ENCODE measurements at regions not wholly inside any gene's neighbourhood (a gene's known extent, or its start where the extent isn't known, plus 50 kb on each side); places are given as distances from the start of the nearest gene placed in this dataset.

DNA sequence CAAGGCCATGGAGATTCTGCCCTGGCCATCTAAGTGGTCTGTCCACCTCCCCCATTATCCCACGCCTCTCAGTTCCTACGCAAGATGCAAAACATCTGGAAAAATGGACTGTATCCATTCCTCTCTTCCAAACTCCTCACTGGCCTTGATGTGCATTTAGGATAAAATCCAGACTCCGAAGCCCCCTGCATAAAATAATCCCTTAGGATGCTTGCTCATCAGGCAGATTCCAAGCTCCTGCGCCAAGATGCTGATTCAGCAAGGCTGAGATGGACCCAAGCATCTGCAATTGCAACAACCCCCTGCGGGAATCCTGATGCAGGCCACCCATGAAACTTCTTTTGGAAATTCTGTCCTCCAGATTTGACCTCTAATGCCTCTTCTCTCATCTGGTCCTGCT is 81.6 kb downstream of the SPRING1 start:
- Histone ChIP-seq H3K4me3 (ENCODE audit: low read depth in 1 of 5, low read length in 5 of 5) (no peak overlapping the region), H3K9ac (ENCODE audit: low read length in 5 of 5) (no peak overlapping the region), H3K27ac (ENCODE audit: low read depth, low read length) (no peak overlapping the region), H3K27me3 (ENCODE audit: control insufficient read depth in 5 of 5, insufficient read depth in 4 of 5, low read length in 5 of 5) (no peaks in the 10 kb centered on the region), H3K36me3 (ENCODE audit: control insufficient read depth in 5 of 5, insufficient read depth in 5 of 5, low read length in 5 of 5) (no peaks in the 10 kb centered on the region), H3K9me3 (ENCODE audit: control insufficient read depth in 5 of 5, low read length in 5 of 5) (no peaks in the 10 kb centered on the region), H3K4me1 (ENCODE audit: control insufficient read depth in 5 of 5, insufficient read depth in 5 of 5, low read length in 5 of 5) (peaks cover 3 to 25% (median 23%) of the 10 kb centered on the region in 5 donors)

DNA sequence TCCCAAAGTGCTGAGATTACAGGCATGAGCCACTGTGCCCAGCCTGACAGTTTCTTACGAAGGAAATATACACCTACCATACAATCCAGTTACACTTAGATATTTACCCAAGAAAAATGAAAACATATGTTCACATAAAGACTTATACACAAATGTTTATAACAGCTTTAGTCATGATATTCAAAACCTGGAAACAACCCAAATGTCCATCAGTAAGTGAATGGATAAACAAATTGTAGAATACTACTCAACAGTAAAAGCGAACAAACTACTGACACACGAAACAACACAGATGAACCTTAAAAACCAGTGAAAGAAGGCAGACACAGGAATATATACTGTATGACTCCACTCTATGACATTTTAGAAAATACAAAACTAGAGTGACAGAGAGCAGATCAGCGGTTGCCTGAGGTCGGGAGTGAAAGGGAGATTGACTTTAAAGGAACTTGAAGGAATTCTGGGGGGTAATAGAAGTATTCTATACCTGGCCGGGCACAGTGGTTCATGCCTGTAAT is 83.6 kb downstream of the SPRING1 start:
- no peak overlapping the region for H3K4me3 ChIP-seq (ENCODE audit: low read depth in 1 of 5, low read length in 5 of 5)
- H3K27me3 ChIP-seq (ENCODE audit: control insufficient read depth in 5 of 5, insufficient read depth in 4 of 5, low read length in 5 of 5): no peaks in the 10 kb centered on the region
- H3K4me1 ChIP-seq (ENCODE audit: control insufficient read depth in 5 of 5, insufficient read depth in 5 of 5, low read length in 5 of 5): peaks cover 3 to 21% (median 17%) of the 10 kb centered on the region in 5 donors
- H3K27ac ChIP-seq (ENCODE audit: low read depth, low read length): no peak overlapping the region
- peaks cover 0 to 2% (median 0%) of the 10 kb centered on the region in 5 donors for H3K9me3 ChIP-seq (ENCODE audit: control insufficient read depth in 5 of 5, low read length in 5 of 5)
- H3K9ac ChIP-seq (ENCODE audit: low read length in 5 of 5): no peak overlapping the region
- H3K36me3 ChIP-seq (ENCODE audit: control insufficient read depth in 5 of 5, insufficient read depth in 5 of 5, low read length in 5 of 5): no peaks in the 10 kb centered on the region

DNA sequence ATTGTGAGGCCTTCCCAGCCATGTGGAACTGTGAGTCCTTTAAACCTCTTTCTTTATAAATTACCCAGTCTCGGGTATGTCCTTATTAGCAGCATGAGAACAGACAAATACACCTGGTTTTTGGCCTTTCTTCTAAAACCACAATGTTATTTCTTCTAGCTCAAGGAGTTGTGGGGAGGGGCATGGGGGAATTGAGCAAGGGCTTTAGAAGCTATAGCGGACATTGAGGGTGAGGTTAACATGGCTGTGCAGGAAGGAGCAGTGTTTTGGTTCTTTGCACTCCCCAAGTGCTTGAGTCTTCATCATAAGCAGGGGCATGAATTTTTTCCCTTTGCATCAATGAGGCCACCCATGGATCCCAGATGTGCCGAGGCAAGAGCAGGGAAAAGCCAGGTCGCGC is 86.8 kb downstream of the SPRING1 start:
- Histone ChIP-seq H3K36me3 (ENCODE audit: control insufficient read depth in 5 of 5, insufficient read depth in 5 of 5, low read length in 5 of 5) (no peaks in the 10 kb centered on the region), H3K4me3 (ENCODE audit: low read depth in 1 of 5, low read length in 5 of 5) (no peak overlapping the region), H3K27me3 (ENCODE audit: control insufficient read depth in 5 of 5, insufficient read depth in 4 of 5, low read length in 5 of 5) (no peaks in the 10 kb centered on the region), H3K9me3 (ENCODE audit: control insufficient read depth in 5 of 5, low read length in 5 of 5) (peaks cover 0 to 3% (median 0%) of the 10 kb centered on the region in 5 donors), H3K9ac (ENCODE audit: low read length in 5 of 5) (no peak overlapping the region), H3K27ac (ENCODE audit: low read depth, low read length) (no peak overlapping the region), H3K4me1 (ENCODE audit: control insufficient read depth in 5 of 5, insufficient read depth in 5 of 5, low read length in 5 of 5) (peaks cover 0 to 13% (median 4%) of the 10 kb centered on the region in 5 donors)

GRCh38 chr12:116650585-116651087 is 87.2 kb downstream of the SPRING1 start:
- Histone ChIP-seq H3K4me3 (ENCODE audit: low read depth in 1 of 5, low read length in 5 of 5) (no peak overlapping the region), H3K4me1 (ENCODE audit: control insufficient read depth in 5 of 5, insufficient read depth in 5 of 5, low read length in 5 of 5) (peaks cover 0 to 13% (median 4%) of the 10 kb centered on the region in 5 donors), H3K27ac (ENCODE audit: low read depth, low read length) (no peak overlapping the region), H3K36me3 (ENCODE audit: control insufficient read depth in 5 of 5, insufficient read depth in 5 of 5, low read length in 5 of 5) (no peaks in the 10 kb centered on the region), H3K9me3 (ENCODE audit: control insufficient read depth in 5 of 5, low read length in 5 of 5) (peaks cover 0 to 3% (median 0%) of the 10 kb centered on the region in 5 donors), H3K9ac (ENCODE audit: low read length in 5 of 5) (no peak overlapping the region), H3K27me3 (ENCODE audit: control insufficient read depth in 5 of 5, insufficient read depth in 4 of 5, low read length in 5 of 5) (no peaks in the 10 kb centered on the region)

GRCh38 chr12:116650062-116650461 is 87.8 kb downstream of the SPRING1 start:
- Histone ChIP-seq H3K9me3 (ENCODE audit: control insufficient read depth in 5 of 5, low read length in 5 of 5) (peaks cover 0 to 3% (median 0%) of the 10 kb centered on the region in 5 donors), H3K27me3 (ENCODE audit: control insufficient read depth in 5 of 5, insufficient read depth in 4 of 5, low read length in 5 of 5) (no peaks in the 10 kb centered on the region), H3K36me3 (ENCODE audit: control insufficient read depth in 5 of 5, insufficient read depth in 5 of 5, low read length in 5 of 5) (no peaks in the 10 kb centered on the region), H3K27ac (ENCODE audit: low read depth, low read length) (no peak overlapping the region), H3K4me3 (ENCODE audit: low read depth in 1 of 5, low read length in 5 of 5) (no peak overlapping the region), H3K9ac (ENCODE audit: low read length in 5 of 5) (no peak overlapping the region), H3K4me1 (ENCODE audit: control insufficient read depth in 5 of 5, insufficient read depth in 5 of 5, low read length in 5 of 5) (peaks cover 0 to 13% (median 4%) of the 10 kb centered on the region in 5 donors)

- Histone ChIP-seq H3K4me1 (ENCODE audit: control insufficient read depth in 5 of 5, insufficient read depth in 5 of 5, low read length in 5 of 5) (peaks cover 0 to 13% (median 11%) of the 10 kb centered on the region in 5 donors), H3K9ac (ENCODE audit: low read length in 5 of 5) (no peak overlapping the region), H3K27ac (ENCODE audit: low read depth, low read length) (no peak overlapping the region), H3K36me3 (ENCODE audit: control insufficient read depth in 5 of 5, insufficient read depth in 5 of 5, low read length in 5 of 5) (no peaks in the 10 kb centered on the region), H3K4me3 (ENCODE audit: low read depth in 1 of 5, low read length in 5 of 5) (no peak overlapping the region), H3K9me3 (ENCODE audit: control insufficient read depth in 5 of 5, low read length in 5 of 5) (peaks cover 0 to 9% (median 0%) of the 10 kb centered on the region in 5 donors), H3K27me3 (ENCODE audit: control insufficient read depth in 5 of 5, insufficient read depth in 4 of 5, low read length in 5 of 5) (no peaks in the 10 kb centered on the region)
Measured at GRCh38 chr12:116647813-116648212, 88.6 kb downstream of the MAP1LC3B2 start.

DNA sequence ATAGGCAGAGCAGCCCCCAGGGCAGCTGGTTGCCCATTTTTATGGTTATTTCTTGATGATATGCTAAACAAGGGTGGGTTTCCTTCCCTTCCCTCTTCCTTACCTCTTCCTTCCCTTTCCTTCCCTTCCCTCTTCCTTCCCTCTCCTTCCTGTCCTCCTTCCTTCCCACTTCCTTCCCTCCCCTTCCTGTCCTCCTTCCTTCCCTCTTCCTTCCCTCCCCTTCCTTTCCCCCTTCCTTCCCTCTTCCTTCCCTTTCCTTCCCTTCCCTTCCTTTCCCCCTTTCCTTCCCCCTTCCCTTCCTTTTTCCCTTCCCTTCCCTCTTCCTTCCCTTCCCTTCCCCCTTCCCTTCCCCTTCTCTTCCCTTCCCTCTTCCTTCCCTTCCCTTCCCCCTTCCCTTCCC is 87.7 kb downstream of the MAP1LC3B2 start:
- no peaks in the 10 kb centered on the region for H3K27me3 ChIP-seq (ENCODE audit: control insufficient read depth in 5 of 5, insufficient read depth in 4 of 5, low read length in 5 of 5)
- no peak overlapping the region for H3K4me3 ChIP-seq (ENCODE audit: low read depth in 1 of 5, low read length in 5 of 5)
- H3K9me3 ChIP-seq (ENCODE audit: control insufficient read depth in 5 of 5, low read length in 5 of 5): peaks cover 0 to 9% (median 0%) of the 10 kb centered on the region in 5 donors
- H3K4me1 ChIP-seq (ENCODE audit: control insufficient read depth in 5 of 5, insufficient read depth in 5 of 5, low read length in 5 of 5): peaks cover 0 to 20% (median 16%) of the 10 kb centered on the region in 5 donors
- H3K27ac ChIP-seq (ENCODE audit: low read depth, low read length): no peak overlapping the region
- no peak overlapping the region for H3K9ac ChIP-seq (ENCODE audit: low read length in 5 of 5)
- no peaks in the 10 kb centered on the region for H3K36me3 ChIP-seq (ENCODE audit: control insufficient read depth in 5 of 5, insufficient read depth in 5 of 5, low read length in 5 of 5)

GRCh38 chr12:116644806-116645205 is 85.6 kb downstream of the MAP1LC3B2 start:
- Histone ChIP-seq H3K27me3 (ENCODE audit: control insufficient read depth in 5 of 5, insufficient read depth in 4 of 5, low read length in 5 of 5) (no peaks in the 10 kb centered on the region), H3K9me3 (ENCODE audit: control insufficient read depth in 5 of 5, low read length in 5 of 5) (peaks cover 0 to 9% (median 0%) of the 10 kb centered on the region in 5 donors), H3K9ac (ENCODE audit: low read length in 5 of 5) (no peak overlapping the region), H3K4me3 (ENCODE audit: low read depth in 1 of 5, low read length in 5 of 5) (no peak overlapping the region), H3K4me1 (ENCODE audit: control insufficient read depth in 5 of 5, insufficient read depth in 5 of 5, low read length in 5 of 5) (peaks cover 0 to 21% (median 11%) of the 10 kb centered on the region in 5 donors), H3K27ac (ENCODE audit: low read depth, low read length) (no peak overlapping the region), H3K36me3 (ENCODE audit: control insufficient read depth in 5 of 5, insufficient read depth in 5 of 5, low read length in 5 of 5) (no peaks in the 10 kb centered on the region)

GRCh38 chr12:116642683-116643082 is 83.5 kb downstream of the MAP1LC3B2 start:
- peaks cover 0 to 6% (median 0%) of the 10 kb centered on the region in 5 donors for H3K9me3 ChIP-seq (ENCODE audit: control insufficient read depth in 5 of 5, low read length in 5 of 5)
- H3K27me3 ChIP-seq (ENCODE audit: control insufficient read depth in 5 of 5, insufficient read depth in 4 of 5, low read length in 5 of 5): no peaks in the 10 kb centered on the region
- peak overlapping the region; percentile 6 for H3K27ac ChIP-seq (ENCODE audit: low read depth, low read length)
- no peak overlapping the region for H3K4me3 ChIP-seq (ENCODE audit: low read depth in 1 of 5, low read length in 5 of 5)
- H3K36me3 ChIP-seq (ENCODE audit: control insufficient read depth in 5 of 5, insufficient read depth in 5 of 5, low read length in 5 of 5): no peaks in the 10 kb centered on the region
- peak overlapping the region in 1 of 5 donors; percentile 15 for H3K9ac ChIP-seq (ENCODE audit: low read length in 5 of 5)
- H3K4me1 ChIP-seq (ENCODE audit: control insufficient read depth in 5 of 5, insufficient read depth in 5 of 5, low read length in 5 of 5): peaks cover 1 to 21% (median 14%) of the 10 kb centered on the region in 5 donors

GRCh38 chr12:116642106-116642505 is 82.9 kb downstream of the MAP1LC3B2 start:
- no peak overlapping the region for H3K4me3 ChIP-seq (ENCODE audit: low read depth in 1 of 5, low read length in 5 of 5)
- H3K27ac ChIP-seq (ENCODE audit: low read depth, low read length): peak overlapping the region; percentile 6
- H3K9ac ChIP-seq (ENCODE audit: low read length in 5 of 5): peak overlapping the region in 1 of 5 donors; percentile 15
- no peaks in the 10 kb centered on the region for H3K27me3 ChIP-seq (ENCODE audit: control insufficient read depth in 5 of 5, insufficient read depth in 4 of 5, low read length in 5 of 5)
- peaks cover 0 to 6% (median 0%) of the 10 kb centered on the region in 5 donors for H3K9me3 ChIP-seq (ENCODE audit: control insufficient read depth in 5 of 5, low read length in 5 of 5)
- H3K36me3 ChIP-seq (ENCODE audit: control insufficient read depth in 5 of 5, insufficient read depth in 5 of 5, low read length in 5 of 5): no peaks in the 10 kb centered on the region
- peaks cover 2 to 21% (median 17%) of the 10 kb centered on the region in 5 donors for H3K4me1 ChIP-seq (ENCODE audit: control insufficient read depth in 5 of 5, insufficient read depth in 5 of 5, low read length in 5 of 5)
